ENCODE measurements at regions not wholly inside any gene's neighbourhood (a gene's known extent, or its start where the extent isn't known, plus 50 kb on each side); places are given as distances from the start of the nearest gene placed in this dataset.
"Not testable (repeated sequence)": the region's sequence is repeated elsewhere in the genome, so short reads cannot be mapped to it uniquely, and the experiment has no call there.

DNA sequence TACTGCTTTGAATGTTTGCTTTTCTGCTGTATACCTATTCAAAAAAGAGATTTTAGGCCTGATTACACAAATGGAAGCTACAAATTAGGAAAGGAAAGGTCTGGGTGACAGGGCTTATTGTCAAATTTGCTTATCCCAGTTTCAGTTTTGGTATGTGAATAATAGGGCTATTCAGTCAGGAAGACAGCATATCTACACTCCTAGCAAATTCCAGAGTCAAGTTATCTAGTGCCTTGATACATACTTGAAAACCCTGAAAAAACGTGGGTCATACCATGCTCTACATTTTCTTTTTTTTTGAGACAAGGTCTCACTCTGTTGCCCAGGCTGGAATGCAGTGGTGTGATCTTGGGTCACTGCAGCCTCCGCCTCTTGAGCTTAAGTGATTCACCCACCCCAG, 59.2 kb upstream of the CCDC180 start:
- not testable (repeated sequence) for DNase-seq (ENCODE audit: low read depth, low spot score); H3K4me3 Mint-ChIP-seq; H3K27ac Mint-ChIP-seq (ENCODE audit: unreplicated experiment); H3K27me3 Mint-ChIP-seq (ENCODE audit: low read depth); H3K9me3 Mint-ChIP-seq; H3K36me3 Mint-ChIP-seq (ENCODE audit: low read depth); H3K4me1 Mint-ChIP-seq

DNA sequence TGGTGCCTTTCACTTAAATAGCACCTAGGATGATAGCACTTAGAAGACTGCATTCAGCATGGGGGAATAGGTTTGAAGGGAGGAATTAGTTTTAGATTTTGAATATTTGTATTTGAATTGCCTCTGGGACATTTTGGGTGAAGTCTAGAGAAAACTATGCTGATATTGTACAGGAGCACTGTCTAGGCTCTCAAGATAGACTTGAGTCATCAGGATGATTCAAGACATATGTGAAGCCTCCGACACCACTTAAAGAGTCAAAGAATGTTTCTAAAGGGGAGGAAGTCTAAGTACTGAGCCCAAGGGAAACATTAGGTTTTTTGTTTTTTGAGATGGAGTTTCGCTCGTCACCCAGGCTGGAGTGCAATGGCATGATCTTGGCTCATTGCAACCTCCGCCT, 63.9 kb upstream of the CCDC180 start:
- no peak for DNase-seq (ENCODE audit: low read depth, low spot score)
- H3K4me3 Mint-ChIP-seq: no peak overlapping the region
- H3K4me1 Mint-ChIP-seq: peaks cover 17% of the 10 kb centered on the region
- H3K27ac Mint-ChIP-seq (ENCODE audit: unreplicated experiment): no peak overlapping the region
- no peaks in the 10 kb centered on the region for H3K27me3 Mint-ChIP-seq (ENCODE audit: low read depth)
- TF ChIP-seq, protein P1, sequence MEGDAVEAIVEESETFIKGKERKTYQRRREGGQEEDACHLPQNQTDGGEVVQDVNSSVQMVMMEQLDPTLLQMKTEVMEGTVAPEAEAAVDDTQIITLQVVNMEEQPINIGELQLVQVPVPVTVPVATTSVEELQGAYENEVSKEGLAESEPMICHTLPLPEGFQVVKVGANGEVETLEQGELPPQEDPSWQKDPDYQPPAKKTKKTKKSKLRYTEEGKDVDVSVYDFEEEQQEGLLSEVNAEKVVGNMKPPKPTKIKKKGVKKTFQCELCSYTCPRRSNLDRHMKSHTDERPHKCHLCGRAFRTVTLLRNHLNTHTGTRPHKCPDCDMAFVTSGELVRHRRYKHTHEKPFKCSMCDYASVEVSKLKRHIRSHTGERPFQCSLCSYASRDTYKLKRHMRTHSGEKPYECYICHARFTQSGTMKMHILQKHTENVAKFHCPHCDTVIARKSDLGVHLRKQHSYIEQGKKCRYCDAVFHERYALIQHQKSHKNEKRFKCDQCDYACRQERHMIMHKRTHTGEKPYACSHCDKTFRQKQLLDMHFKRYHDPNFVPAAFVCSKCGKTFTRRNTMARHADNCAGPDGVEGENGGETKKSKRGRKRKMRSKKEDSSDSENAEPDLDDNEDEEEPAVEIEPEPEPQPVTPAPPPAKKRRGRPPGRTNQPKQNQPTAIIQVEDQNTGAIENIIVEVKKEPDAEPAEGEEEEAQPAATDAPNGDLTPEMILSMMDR (conservative IDR thresholded peaks at IDR 0.05): no peak
- no peaks in the 10 kb centered on the region for H3K9me3 Mint-ChIP-seq
- H3K36me3 Mint-ChIP-seq (ENCODE audit: low read depth): no peaks in the 10 kb centered on the region

GRCh38 chr9:97241430-97241829, 66.0 kb upstream of the CCDC180 start:
- not testable (repeated sequence) for H3K27me3 Mint-ChIP-seq (ENCODE audit: low read depth)

GRCh38 chr9:97237951-97238889, 69.2 kb upstream of the CCDC180 start:
- TF ChIP-seq, protein P1 (conservative IDR thresholded peaks at IDR 0.05): no peak

More at GRCh38 chr9:97241430-97241829, 66.0 kb upstream of the CCDC180 start:
- not testable (repeated sequence) for H3K36me3 Mint-ChIP-seq (ENCODE audit: low read depth); H3K9me3 Mint-ChIP-seq; H3K27ac Mint-ChIP-seq (ENCODE audit: unreplicated experiment); DNase-seq (ENCODE audit: low read depth, low spot score)
- peaks cover 27% of the 10 kb centered on the region for H3K4me1 Mint-ChIP-seq
- peak overlapping the region; percentile 33 for H3K4me3 Mint-ChIP-seq

GRCh38 chr9:97237311-97237786, 70.1 kb upstream of the CCDC180 start:
- TF ChIP-seq, protein P1 (conservative IDR thresholded peaks at IDR 0.05): no peak
- peak overlapping the region; percentile 97 for H3K4me3 Mint-ChIP-seq
- peak; percentile 16 for DNase-seq (ENCODE audit: low read depth, low spot score)
- H3K27ac Mint-ChIP-seq (ENCODE audit: unreplicated experiment): peak overlapping the region; percentile 95
- no peaks in the 10 kb centered on the region for H3K27me3 Mint-ChIP-seq (ENCODE audit: low read depth)
- no peaks in the 10 kb centered on the region for H3K9me3 Mint-ChIP-seq
- peaks cover 27% of the 10 kb centered on the region for H3K4me1 Mint-ChIP-seq
- H3K36me3 Mint-ChIP-seq (ENCODE audit: low read depth): peaks cover 16% of the 10 kb centered on the region

More at GRCh38 chr9:97237951-97238889, 69.2 kb upstream of the CCDC180 start:
- no peaks in the 10 kb centered on the region for H3K27me3 Mint-ChIP-seq (ENCODE audit: low read depth)
- peaks cover 27% of the 10 kb centered on the region for H3K4me1 Mint-ChIP-seq
- H3K36me3 Mint-ChIP-seq (ENCODE audit: low read depth): peaks cover 10% of the 10 kb centered on the region
- no peaks in the 10 kb centered on the region for H3K9me3 Mint-ChIP-seq
- DNase-seq (ENCODE audit: low read depth, low spot score): peak; percentile 61
- H3K4me3 Mint-ChIP-seq: peak overlapping the region; percentile 97
- peak overlapping the region; percentile 85 for H3K27ac Mint-ChIP-seq (ENCODE audit: unreplicated experiment)

- Mint-ChIP-seq H3K36me3 (ENCODE audit: low read depth) (peaks cover 22% of the 10 kb centered on the region), H3K4me1 (peaks cover 12% of the 10 kb centered on the region)
- H3K27me3 Mint-ChIP-seq (ENCODE audit: low read depth); DNase-seq (ENCODE audit: low read depth, low spot score); H3K4me3 Mint-ChIP-seq; H3K27ac Mint-ChIP-seq (ENCODE audit: unreplicated experiment); H3K9me3 Mint-ChIP-seq: not testable (repeated sequence)
These were observed 74.5 kb upstream of the CCDC180 start for GRCh38 chr9:97233009-97233400.

DNA sequence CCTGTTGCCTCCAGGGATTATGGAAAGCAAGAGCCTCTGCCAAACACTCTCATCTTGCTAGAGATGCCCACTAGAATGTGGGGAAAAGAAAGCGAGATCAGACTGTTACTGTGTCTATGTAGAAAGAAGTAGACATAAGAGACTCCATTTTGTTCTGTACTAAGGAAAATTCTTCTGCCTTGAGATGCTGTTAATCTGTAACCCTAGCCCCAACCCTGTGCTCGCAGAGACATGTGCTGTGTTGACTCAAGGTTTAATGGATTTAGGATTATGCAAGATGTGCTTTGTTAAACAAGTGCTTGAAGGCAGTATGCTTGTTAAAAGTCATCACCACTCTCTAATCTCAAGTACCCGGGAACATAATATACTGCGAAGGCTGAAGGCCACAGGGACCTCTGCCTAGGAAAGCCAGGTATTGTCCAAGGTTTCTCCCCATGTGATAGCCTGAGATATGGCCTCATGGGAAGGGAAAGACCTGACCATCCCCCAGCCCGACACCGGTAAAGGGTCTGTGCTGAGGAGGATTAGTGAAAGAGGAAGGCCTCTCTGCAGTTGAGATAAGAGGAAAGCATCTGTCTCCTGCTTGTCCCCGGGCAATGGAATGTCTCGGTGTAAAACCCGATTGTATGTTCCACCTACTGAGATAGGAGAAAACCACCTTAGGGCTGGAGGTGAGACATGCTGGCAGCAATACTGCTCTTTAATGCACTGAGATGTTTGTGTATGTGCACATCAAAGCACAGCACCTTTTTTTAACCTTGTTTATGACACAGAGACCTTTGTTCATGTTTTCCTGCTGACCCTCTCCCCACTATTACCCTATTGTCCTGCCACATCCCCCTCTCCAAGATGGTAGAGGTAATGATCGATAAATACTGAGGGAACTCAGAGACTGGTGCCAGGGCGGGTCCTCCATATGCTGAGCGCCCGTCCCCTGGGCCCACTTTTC, 75.1 kb upstream of the CCDC180 start:
- not testable (repeated sequence) for DNase-seq (ENCODE audit: low read depth, low spot score); H3K4me3 Mint-ChIP-seq

GRCh38 chr9:97222393-97222792, 85.1 kb upstream of the CCDC180 start:
- not testable (repeated sequence) for H3K9me3 Mint-ChIP-seq; DNase-seq (ENCODE audit: low read depth, low spot score); H3K27ac Mint-ChIP-seq (ENCODE audit: unreplicated experiment); H3K4me1 Mint-ChIP-seq; H3K36me3 Mint-ChIP-seq (ENCODE audit: low read depth)
- H3K27me3 Mint-ChIP-seq (ENCODE audit: low read depth): peaks cover 83% of the 10 kb centered on the region
- peak overlapping the region; percentile 70 for H3K4me3 Mint-ChIP-seq

More for the DNA sequence above, 75.1 kb upstream of the CCDC180 start:
- H3K4me1 Mint-ChIP-seq; H3K9me3 Mint-ChIP-seq; H3K27me3 Mint-ChIP-seq (ENCODE audit: low read depth); H3K27ac Mint-ChIP-seq (ENCODE audit: unreplicated experiment): not testable (repeated sequence)
- peaks cover 22% of the 10 kb centered on the region for H3K36me3 Mint-ChIP-seq (ENCODE audit: low read depth)

- H3K4me1 Mint-ChIP-seq; H3K9me3 Mint-ChIP-seq; H3K36me3 Mint-ChIP-seq (ENCODE audit: low read depth): not testable (repeated sequence)
- Mint-ChIP-seq H3K27me3 (ENCODE audit: low read depth) (peaks cover 86% of the 10 kb centered on the region), H3K4me3 (peak overlapping the region; percentile 86), H3K27ac (ENCODE audit: unreplicated experiment) (peak overlapping the region; percentile 62)
- peak; percentile 61 for DNase-seq (ENCODE audit: low read depth, low spot score)
These were observed 85.7 kb upstream of the CCDC180 start for GRCh38 chr9:97221478-97222355.

Data from neural crest cell (in vitro differentiated cells).